ENCODE measurements at regions not wholly inside any gene's neighbourhood (a gene's known extent, or its start where the extent isn't known, plus 50 kb on each side); places are given as distances from the start of the nearest gene placed in this dataset.

- H3K56ac ChIP-seq (ENCODE audit: extremely low read depth, insufficient read depth, low read length), result no peak overlapping the region
- no peak overlapping the region for H4K8ac ChIP-seq (ENCODE audit: low read depth in 2 of 2, low read length in 2 of 2)
- H2BK15ac ChIP-seq (ENCODE audit: low read depth, low read length), result no peak overlapping the region
- H3K14ac ChIP-seq (replicated peaks; ENCODE audit: low read depth, low read length), result no peak overlapping the region
- no peak overlapping the region for H3K4ac ChIP-seq (ENCODE audit: low read depth, low read length)
- in situ Hi-C loops (cut with MboI; ENCODE audit: low sequenced_read_pairs), result no loop called here
- ATAC-seq (ENCODE audit: low read depth) (no peak), DNase-seq (no peak)
- no peaks in the 10 kb centered on the region for H3K36me3 ChIP-seq (ENCODE audit: control insufficient read depth, insufficient read depth, low read length)
- H3K4me2 ChIP-seq (ENCODE audit: low read depth, low read length), result no peak overlapping the region
- H3K4me1 ChIP-seq (ENCODE audit: control insufficient read depth, insufficient read depth, low read length), result no peaks in the 10 kb centered on the region
- ChIA-PET POLR2A (ENCODE audit: unreplicated experiment) (no interaction called here), CTCF (no interaction called here)
- H4K91ac ChIP-seq (ENCODE audit: insufficient read depth, low read depth, low read length), result no peak overlapping the region
- H3K23ac ChIP-seq (ENCODE audit: low read depth, low read length), result no peak overlapping the region
- TF ChIP-seq POLR2A (IDR thresholded peaks at IDR 0.05; ENCODE audit: low read depth, low read length) (no peak), MAFK (IDR thresholded peaks at IDR 0.05; ENCODE audit: low read depth, low read length) (no peak), ELK1 (IDR thresholded peaks at IDR 0.05; ENCODE audit: borderline replicate concordance, low read depth, low read length) (no peak), FOS (IDR thresholded peaks at IDR 0.05; ENCODE audit: low read depth, low read length) (no peak), MXI1 (IDR thresholded peaks at IDR 0.05; ENCODE audit: borderline replicate concordance, low read depth, low read length) (no peak), CEBPB (IDR thresholded peaks at IDR 0.05; ENCODE audit: low read depth, low read length) (no peak), CTCF (conservative IDR thresholded peaks at IDR 0.05; ENCODE audit: low read depth, low read length) (no peak), BHLHE40 (IDR thresholded peaks at IDR 0.05; ENCODE audit: low read depth, low read length) (no peak), USF2 (IDR thresholded peaks at IDR 0.05; ENCODE audit: low read depth, low read length) (no peak), NFE2L2 (IDR thresholded peaks at IDR 0.05; ENCODE audit: low read depth, low read length) (no peak), CHD1 (IDR thresholded peaks at IDR 0.05; ENCODE audit: low read depth, low read length) (no peak)
- H3K9ac ChIP-seq (ENCODE audit: low read depth, low read length), result no peak overlapping the region
- BruUV-seq (replicated peaks), result no TSS peak
- H4K5ac ChIP-seq (ENCODE audit: low read depth, low read length), result no peak overlapping the region
- H3K18ac ChIP-seq (ENCODE audit: low read depth, low read length), result no peak overlapping the region
- H2BK120ac ChIP-seq (ENCODE audit: low read depth, low read length), result no peak overlapping the region
- peaks cover 20% of the 10 kb centered on the region for H3K9me3 ChIP-seq (ENCODE audit: control insufficient read depth, insufficient read depth, low read length)
- 21% methylated on average over 2 of the region's 3 CpGs; no CpG with 5 or more reads in 1 of the 2 experiments for whole genome bisulfite sequencing, 2 experiments (ENCODE audit: extremely low coverage in 2 of 2, insufficient read length in 1 of 2)
- dilution Hi-C loops (cut with HindIII; ENCODE audit: low sequenced_read_pairs, unreplicated experiment), result no loop called here
- H3K27me3 ChIP-seq (ENCODE audit: control insufficient read depth, insufficient read depth, low read length), result no peaks in the 10 kb centered on the region
- intact Hi-C loops (cut with micrococcal nuclease), result no loop called here
- no peak overlapping the region for H2AFZ ChIP-seq (replicated peaks; ENCODE audit: low read length, poor library complexity)
- no peaks in the 10 kb centered on the region for H3K79me1 ChIP-seq (ENCODE audit: low read depth in 1 of 2, low read length in 2 of 2)
- no peak overlapping the region for H3K27ac ChIP-seq (ENCODE audit: insufficient read depth, low read length)
- H4K20me1 ChIP-seq (ENCODE audit: insufficient read depth, low read length), result no peaks in the 10 kb centered on the region
- H2BK5ac ChIP-seq (ENCODE audit: low read depth, low read length, poor library complexity, severe bottlenecking), result no peak overlapping the region
- no peak overlapping the region for H3K4me3 ChIP-seq (ENCODE audit: insufficient read depth, low read depth, low read length)
- H2AK9ac ChIP-seq (replicated peaks; ENCODE audit: low read depth, low read length, poor library complexity), result no peak overlapping the region
- no peaks in the 10 kb centered on the region for H3K9me1 ChIP-seq (ENCODE audit: insufficient read depth, low read length)
- no peak overlapping the region for H2AK5ac ChIP-seq (ENCODE audit: low read depth, low read length)
- H2BK20ac ChIP-seq (ENCODE audit: low read depth, low read length), result no peak overlapping the region
Observed at GRCh38 chr3:19073341-19074105, 74.8 kb upstream of the KCNH8 start.
